ENCODE measurements at regions not wholly inside any gene's neighbourhood (a gene's known extent, or its start where the extent isn't known, plus 50 kb on each side); places are given as distances from the start of the nearest gene placed in this dataset.

- no peaks in the 10 kb centered on the region for H3K4me1 ChIP-seq
- no peaks in the 10 kb centered on the region for H3K27me3 ChIP-seq
- no peak for DNase-seq
- H3K4me3 ChIP-seq = no peak overlapping the region
- H3K9me3 ChIP-seq = no peaks in the 10 kb centered on the region
- TF ChIP-seq CTCF (IDR thresholded peaks at IDR 0.05) = no peak
- no peak for TF ChIP-seq POLR2A (IDR thresholded peaks at IDR 0.05)
- H3K36me3 ChIP-seq = no peaks in the 10 kb centered on the region
- intact Hi-C loops (cut with DNase I; ENCODE audit: low total_unique reads) = no loop called here
- H3K27ac ChIP-seq = no peak overlapping the region
Measured at GRCh38 chr2:108067820-108068405, 81.6 kb downstream of the SLC5A7 start.

GRCh38 chr2:108069515-108070310 lies 83.4 kb downstream of the SLC5A7 start:
- intact Hi-C loops (cut with DNase I; ENCODE audit: low total_unique reads) = no loop called here
- no peak for TF ChIP-seq POLR2A (IDR thresholded peaks at IDR 0.05)
- no peak for TF ChIP-seq CTCF (IDR thresholded peaks at IDR 0.05)
- no peaks in the 10 kb centered on the region for H3K9me3 ChIP-seq
- no peak overlapping the region for H3K27ac ChIP-seq
- no peaks in the 10 kb centered on the region for H3K36me3 ChIP-seq
- H3K4me1 ChIP-seq = no peaks in the 10 kb centered on the region
- no peak for DNase-seq
- no peaks in the 10 kb centered on the region for H3K27me3 ChIP-seq
- H3K4me3 ChIP-seq = no peak overlapping the region

- H3K27me3 ChIP-seq = no peaks in the 10 kb centered on the region
- intact Hi-C loops (cut with DNase I; ENCODE audit: low total_unique reads) = no loop called here
- H3K4me1 ChIP-seq = no peaks in the 10 kb centered on the region
- H3K27ac ChIP-seq = no peak overlapping the region
- no peak overlapping the region for H3K4me3 ChIP-seq
- no peaks in the 10 kb centered on the region for H3K36me3 ChIP-seq
- no peak for TF ChIP-seq CTCF (IDR thresholded peaks at IDR 0.05)
- TF ChIP-seq POLR2A (IDR thresholded peaks at IDR 0.05) = no peak
- no peak for DNase-seq
- no peaks in the 10 kb centered on the region for H3K9me3 ChIP-seq
Measured at GRCh38 chr2:108073415-108074072, 87.2 kb downstream of the SLC5A7 start.

- Histone ChIP-seq H3K4me3 (no peak overlapping the region), H3K4me1 (no peaks in the 10 kb centered on the region), H3K27ac (no peak overlapping the region), H3K36me3 (no peaks in the 10 kb centered on the region), H3K9me3 (no peaks in the 10 kb centered on the region), H3K27me3 (no peaks in the 10 kb centered on the region)
- TF ChIP-seq POLR2A (IDR thresholded peaks at IDR 0.05) (no peak), CTCF (IDR thresholded peaks at IDR 0.05) (no peak)
- no peak for DNase-seq
- intact Hi-C loops (cut with DNase I; ENCODE audit: low total_unique reads) = no loop called here
Measured at GRCh38 chr2:108074150-108074549, 87.8 kb downstream of the SLC5A7 start.

- no peak for TF ChIP-seq POLR2A (IDR thresholded peaks at IDR 0.05)
- TF ChIP-seq CTCF (IDR thresholded peaks at IDR 0.05) = no peak
- no peak overlapping the region for H3K27ac ChIP-seq
- DNase-seq = no peak
- H3K27me3 ChIP-seq = no peaks in the 10 kb centered on the region
- no peak overlapping the region for H3K4me3 ChIP-seq
- no peaks in the 10 kb centered on the region for H3K36me3 ChIP-seq
- no peaks in the 10 kb centered on the region for H3K4me1 ChIP-seq
- intact Hi-C loops (cut with DNase I; ENCODE audit: low total_unique reads) = no loop called here
- H3K9me3 ChIP-seq = no peaks in the 10 kb centered on the region
Measured at GRCh38 chr2:108074946-108075345, 88.6 kb downstream of the SLC5A7 start.

Measured in uterus (tissue), 3 donors.